Effector memory CD4-positive, alpha-beta T cell (primary cell): ENCODE measurements at regions not wholly inside any gene's neighbourhood (a gene's known extent, or its start where the extent isn't known, plus 50 kb on each side); places are given as distances from the start of the nearest gene placed in this dataset.

ENCODE experiments used
- DNase-seq, 3 donors: peaks; one replicate each; pipeline ENCODE4 v3.0.0-alpha.2; 2020
- H3K27ac ChIP-seq: 2 replicates; pipeline ENCODE4 v1.7.0; 2013; ENCODE audit warnings: mild to moderate bottlenecking, low read length, moderate library complexity; ENCODE audit not compliant: insufficient read depth, poor library complexity, severe bottlenecking
- H3K27me3 ChIP-seq: replicated peaks from 2 replicates; pipeline ENCODE4 v1.7.0; 2013; ENCODE audit warnings: mild to moderate bottlenecking, low read length; ENCODE audit not compliant: insufficient read depth, control insufficient read depth, poor library complexity, severe bottlenecking
- H3K36me3 ChIP-seq: 2 replicates; pipeline ENCODE4 v1.7.0; 2013; ENCODE audit warnings: mild to moderate bottlenecking, low read length, moderate library complexity; ENCODE audit not compliant: control insufficient read depth, insufficient read depth
- H3K4me1 ChIP-seq: 2 replicates; pipeline ENCODE4 v1.7.0; 2013; ENCODE audit warnings: low read length, mild to moderate bottlenecking; ENCODE audit not compliant: control insufficient read depth, insufficient read depth, poor library complexity, severe bottlenecking
- H3K4me3 ChIP-seq: 2 replicates; pipeline ENCODE4 v1.7.0; 2013; ENCODE audit warnings: low read length, low read depth, mild to moderate bottlenecking; ENCODE audit not compliant: insufficient read depth, poor library complexity, severe bottlenecking
- H3K9me3 ChIP-seq: 2 replicates; pipeline ENCODE4 v1.7.0; 2013; ENCODE audit warnings: mild to moderate bottlenecking, low read length, moderate library complexity; ENCODE audit not compliant: control insufficient read depth

- Histone ChIP-seq H3K9me3 (no peaks in the 10 kb centered on the region), H3K27ac (no peak overlapping the region), H3K36me3 (no peaks in the 10 kb centered on the region), H3K4me1 (no peaks in the 10 kb centered on the region), H3K27me3 (no peaks in the 10 kb centered on the region), H3K4me3 (no peak overlapping the region)
- DNase-seq: no peak
Observed at GRCh38 chr4:179543771-179544170, 2101.5 kb upstream of the AGA start.

GRCh38 chr4:179544496-179544895, 2102.3 kb upstream of the AGA start:
- H3K9me3 ChIP-seq: no peaks in the 10 kb centered on the region
- DNase-seq: no peak

GRCh38 chr4:179552131-179552530, 2109.9 kb upstream of the AGA start:
- no peak overlapping the region for H3K4me3 ChIP-seq
- H3K36me3 ChIP-seq: no peaks in the 10 kb centered on the region
- H3K9me3 ChIP-seq: no peaks in the 10 kb centered on the region
- H3K4me1 ChIP-seq: no peaks in the 10 kb centered on the region
- no peak for DNase-seq
- no peak overlapping the region for H3K27ac ChIP-seq
- H3K27me3 ChIP-seq: no peaks in the 10 kb centered on the region

More at GRCh38 chr4:179544496-179544895, 2102.3 kb upstream of the AGA start:
- Histone ChIP-seq H3K27ac (no peak overlapping the region), H3K27me3 (no peaks in the 10 kb centered on the region), H3K4me1 (no peaks in the 10 kb centered on the region), H3K4me3 (no peak overlapping the region), H3K36me3 (no peaks in the 10 kb centered on the region)

DNA sequence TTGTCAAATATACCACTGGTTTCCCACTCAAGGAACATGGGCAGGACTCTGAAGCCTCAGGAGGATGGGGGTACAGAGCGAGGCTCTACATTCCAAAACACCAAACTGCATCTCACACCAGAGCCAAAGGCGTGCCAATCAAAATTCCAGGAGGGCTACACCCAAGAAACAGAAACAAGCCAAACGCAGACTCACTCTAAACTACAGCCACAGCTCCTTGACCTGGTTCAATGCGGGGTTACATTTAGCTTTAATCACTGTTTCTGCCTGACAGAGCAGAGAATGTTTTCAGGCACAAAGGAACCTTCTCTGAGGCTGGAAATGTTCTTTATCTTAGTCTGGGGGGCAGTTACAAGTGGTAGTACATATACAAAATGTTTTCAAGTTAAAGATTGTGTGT, 2121.5 kb upstream of the AGA start:
- H3K27ac ChIP-seq: no peak overlapping the region
- no peaks in the 10 kb centered on the region for H3K27me3 ChIP-seq
- no peak overlapping the region for H3K4me3 ChIP-seq
- no peaks in the 10 kb centered on the region for H3K4me1 ChIP-seq
- H3K36me3 ChIP-seq: no peaks in the 10 kb centered on the region
- no peak for DNase-seq
- H3K9me3 ChIP-seq: peaks cover 3% of the 10 kb centered on the region

- Histone ChIP-seq H3K36me3 (no peaks in the 10 kb centered on the region), H3K4me1 (no peaks in the 10 kb centered on the region), H3K9me3 (peaks cover 3% of the 10 kb centered on the region), H3K27ac (no peak overlapping the region), H3K4me3 (no peak overlapping the region), H3K27me3 (no peaks in the 10 kb centered on the region)
- no peak for DNase-seq
Observed at GRCh38 chr4:179569549-179569948, 2127.3 kb upstream of the AGA start.

DNA sequence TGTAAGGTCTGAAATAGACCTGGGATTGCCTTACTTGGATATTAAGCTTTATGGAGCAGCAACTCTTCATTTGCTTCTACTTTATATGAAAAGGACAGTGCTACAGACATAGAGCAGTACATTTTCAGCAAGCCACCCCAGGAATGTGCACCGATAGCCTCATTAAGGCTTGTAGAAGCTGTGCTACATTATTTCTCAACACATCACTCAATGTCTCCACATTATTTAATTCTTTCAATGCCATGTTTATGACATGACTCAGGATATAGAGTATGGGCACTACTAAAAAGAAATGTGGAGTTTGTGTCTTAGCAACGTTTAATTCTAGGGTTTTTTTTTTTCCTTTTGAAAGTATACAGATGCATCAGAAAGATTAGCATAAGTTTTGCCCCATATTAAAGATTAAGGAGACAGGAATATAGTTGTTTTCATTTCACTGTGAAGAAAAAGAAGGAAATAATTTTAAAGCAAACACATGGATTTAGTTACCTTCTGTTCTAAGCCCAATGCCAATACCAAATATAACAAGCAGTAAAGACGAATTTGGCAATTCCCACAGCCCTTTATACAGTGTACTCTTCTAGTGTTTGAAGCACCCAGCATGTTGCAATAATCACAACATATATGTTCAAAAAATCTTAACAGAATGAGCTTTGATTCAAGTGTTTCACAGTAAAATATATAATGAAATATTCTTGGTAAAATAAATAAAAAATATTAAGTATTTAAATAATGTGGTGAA, 2140.1 kb upstream of the AGA start:
- no peaks in the 10 kb centered on the region for H3K36me3 ChIP-seq
- no peaks in the 10 kb centered on the region for H3K27me3 ChIP-seq
- no peak overlapping the region for H3K27ac ChIP-seq
- no peak overlapping the region for H3K4me3 ChIP-seq
- no peaks in the 10 kb centered on the region for H3K9me3 ChIP-seq
- H3K4me1 ChIP-seq: no peaks in the 10 kb centered on the region
- no peak for DNase-seq

DNA sequence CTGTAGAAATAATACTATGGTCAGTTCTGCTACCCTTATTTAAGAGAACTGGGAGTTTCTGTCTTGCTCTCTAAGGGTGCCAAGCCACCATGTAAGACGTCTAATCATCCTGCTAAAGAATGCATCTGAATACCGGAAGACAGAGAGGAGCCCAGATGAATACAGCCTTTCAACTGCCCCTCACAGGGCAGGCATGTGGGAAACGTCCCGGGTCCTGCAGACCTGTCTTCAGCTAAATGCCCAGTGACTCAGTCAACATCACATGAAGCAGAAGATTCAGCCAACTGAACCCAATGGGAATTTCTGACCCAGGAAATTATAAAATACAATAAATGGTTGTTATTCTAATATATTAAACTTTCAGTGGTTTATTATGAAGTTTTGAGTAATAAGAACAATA, 2141.0 kb upstream of the AGA start:
- H3K36me3 ChIP-seq: no peaks in the 10 kb centered on the region
- DNase-seq: no peak
- H3K9me3 ChIP-seq: no peaks in the 10 kb centered on the region
- no peaks in the 10 kb centered on the region for H3K27me3 ChIP-seq
- no peak overlapping the region for H3K27ac ChIP-seq
- no peaks in the 10 kb centered on the region for H3K4me1 ChIP-seq
- no peak overlapping the region for H3K4me3 ChIP-seq

GRCh38 chr4:179584101-179584500, 2141.9 kb upstream of the AGA start:
- no peaks in the 10 kb centered on the region for H3K36me3 ChIP-seq
- no peaks in the 10 kb centered on the region for H3K4me1 ChIP-seq
- no peaks in the 10 kb centered on the region for H3K27me3 ChIP-seq
- DNase-seq: no peak
- H3K4me3 ChIP-seq: no peak overlapping the region
- H3K27ac ChIP-seq: no peak overlapping the region
- no peaks in the 10 kb centered on the region for H3K9me3 ChIP-seq

- H3K27me3 ChIP-seq: no peaks in the 10 kb centered on the region
- no peaks in the 10 kb centered on the region for H3K9me3 ChIP-seq
- no peak overlapping the region for H3K27ac ChIP-seq
- no peak overlapping the region for H3K4me3 ChIP-seq
- DNase-seq: no peak
- no peaks in the 10 kb centered on the region for H3K4me1 ChIP-seq
- H3K36me3 ChIP-seq: no peaks in the 10 kb centered on the region
Observed at GRCh38 chr4:179585761-179586160, 2143.5 kb upstream of the AGA start.

DNA sequence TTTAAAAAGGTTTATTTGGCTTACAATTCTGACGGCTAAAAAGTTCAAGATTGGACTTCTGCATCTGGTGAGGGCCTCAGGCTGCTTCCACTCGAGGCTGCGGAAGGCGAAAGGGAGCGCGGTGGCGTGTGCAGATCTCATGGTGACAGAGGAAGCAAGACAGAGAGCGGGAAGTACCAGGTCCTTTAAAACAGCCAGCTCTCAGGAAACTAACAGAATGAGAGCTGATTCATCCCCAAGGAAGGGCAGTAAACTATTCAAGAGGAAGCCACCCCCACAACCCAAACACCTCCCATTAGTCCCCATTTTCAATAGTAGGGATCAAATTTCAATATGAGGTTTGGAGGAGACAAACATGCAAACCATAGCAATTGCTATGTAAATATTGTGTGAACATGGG, 2144.2 kb upstream of the AGA start:
- no peak for DNase-seq
- no peak overlapping the region for H3K27ac ChIP-seq
- H3K36me3 ChIP-seq: no peaks in the 10 kb centered on the region
- no peaks in the 10 kb centered on the region for H3K9me3 ChIP-seq
- no peaks in the 10 kb centered on the region for H3K27me3 ChIP-seq
- no peak overlapping the region for H3K4me3 ChIP-seq
- no peaks in the 10 kb centered on the region for H3K4me1 ChIP-seq
